ENCODE measurements at regions not wholly inside any gene's neighbourhood (a gene's known extent, or its start where the extent isn't known, plus 50 kb on each side); places are given as distances from the start of the nearest gene placed in this dataset.

GRCh38 chr11:23680488-23681230 is 816.2 kb upstream of the LUZP2 start:
- DNase-seq (ENCODE audit: low read depth) (no peak), FAIRE-seq (no peak)
- no peaks in the 10 kb centered on the region for H3K4me1 Mint-ChIP-seq (ENCODE audit: low read depth, unreplicated experiment)

GRCh38 chr11:23684701-23685100 is 812.2 kb upstream of the LUZP2 start:
- Histone ChIP-seq H3K4me1 (ENCODE audit: insufficient read depth, low read length) (no peaks in the 10 kb centered on the region), H3K4me3 (ENCODE audit: insufficient read depth, low read depth, low read length) (no peak overlapping the region), H2AFZ (ENCODE audit: low read depth, low read length) (no peak overlapping the region), H3K9ac (ENCODE audit: low read length) (no peak overlapping the region), H3K36me3 (ENCODE audit: insufficient read depth, low read length) (no peaks in the 10 kb centered on the region), H3K9me3 (ENCODE audit: insufficient read depth, low read depth, low read length) (no peaks in the 10 kb centered on the region), H3K27ac (ENCODE audit: low read depth, low read length) (no peak overlapping the region), H3K27me3 (ENCODE audit: insufficient read depth, low read length) (no peaks in the 10 kb centered on the region), H3K4me2 (ENCODE audit: low read length) (no peak overlapping the region), H4K20me1 (ENCODE audit: insufficient read depth, low read length) (no peaks in the 10 kb centered on the region), H3K79me2 (ENCODE audit: insufficient read depth, low read length) (no peaks in the 10 kb centered on the region)
- Mint-ChIP-seq H3K4me3 (ENCODE audit: unreplicated experiment) (no peak overlapping the region), H3K27ac (ENCODE audit: unreplicated experiment) (no peak overlapping the region), H3K36me3 (ENCODE audit: low read depth, unreplicated experiment) (no peaks in the 10 kb centered on the region), H3K9me3 (ENCODE audit: unreplicated experiment) (no peaks in the 10 kb centered on the region), H3K4me1 (ENCODE audit: low read depth, unreplicated experiment) (peaks cover 7% of the 10 kb centered on the region), H3K27me3 (ENCODE audit: low read depth, unreplicated experiment) (no peaks in the 10 kb centered on the region)
- FAIRE-seq: no peak
- TF ChIP-seq EZH2 (IDR thresholded peaks at IDR 0.05; ENCODE audit: insufficient read depth, low read length) (no peak), CTCF (IDR thresholded peaks at IDR 0.05; ENCODE audit: insufficient read depth, low read depth, low read length) (no peak)
- no peak for DNase-seq (ENCODE audit: low read depth)

More at GRCh38 chr11:23680488-23681230, 816.2 kb upstream of the LUZP2 start:
- Mint-ChIP-seq H3K36me3 (ENCODE audit: low read depth, unreplicated experiment) (no peaks in the 10 kb centered on the region), H3K9me3 (ENCODE audit: unreplicated experiment) (no peaks in the 10 kb centered on the region), H3K27me3 (ENCODE audit: low read depth, unreplicated experiment) (no peaks in the 10 kb centered on the region), H3K4me3 (ENCODE audit: unreplicated experiment) (no peak overlapping the region), H3K27ac (ENCODE audit: unreplicated experiment) (no peak overlapping the region)
- no peak overlapping the region for H3K4me3 ChIP-seq (ENCODE audit: insufficient read depth, low read depth, low read length)
- H3K9me3 ChIP-seq (ENCODE audit: insufficient read depth, low read depth, low read length): no peaks in the 10 kb centered on the region
- no peak for TF ChIP-seq CTCF (IDR thresholded peaks at IDR 0.05; ENCODE audit: insufficient read depth, low read depth, low read length)
- H2AFZ ChIP-seq (ENCODE audit: low read depth, low read length): no peak overlapping the region
- H3K79me2 ChIP-seq (ENCODE audit: insufficient read depth, low read length): no peaks in the 10 kb centered on the region
- H3K27ac ChIP-seq (ENCODE audit: low read depth, low read length): no peak overlapping the region
- no peaks in the 10 kb centered on the region for H3K27me3 ChIP-seq (ENCODE audit: insufficient read depth, low read length)
- no peak overlapping the region for H3K4me2 ChIP-seq (ENCODE audit: low read length)
- H4K20me1 ChIP-seq (ENCODE audit: insufficient read depth, low read length): no peaks in the 10 kb centered on the region
- no peaks in the 10 kb centered on the region for H3K4me1 ChIP-seq (ENCODE audit: insufficient read depth, low read length)
- no peak overlapping the region for H3K9ac ChIP-seq (ENCODE audit: low read length)
- H3K36me3 ChIP-seq (ENCODE audit: insufficient read depth, low read length): no peaks in the 10 kb centered on the region

GRCh38 chr11:23687991-23688390 is 808.9 kb upstream of the LUZP2 start:
- Mint-ChIP-seq H3K36me3 (ENCODE audit: low read depth, unreplicated experiment) (no peaks in the 10 kb centered on the region), H3K27me3 (ENCODE audit: low read depth, unreplicated experiment) (no peaks in the 10 kb centered on the region), H3K4me3 (ENCODE audit: unreplicated experiment) (no peak overlapping the region), H3K27ac (ENCODE audit: unreplicated experiment) (no peak overlapping the region), H3K9me3 (ENCODE audit: unreplicated experiment) (no peaks in the 10 kb centered on the region), H3K4me1 (ENCODE audit: low read depth, unreplicated experiment) (peaks cover 7% of the 10 kb centered on the region)
- no peak overlapping the region for H3K9ac ChIP-seq (ENCODE audit: low read length)
- no peak overlapping the region for H2AFZ ChIP-seq (ENCODE audit: low read depth, low read length)
- no peaks in the 10 kb centered on the region for H3K79me2 ChIP-seq (ENCODE audit: insufficient read depth, low read length)
- no peak overlapping the region for H3K4me3 ChIP-seq (ENCODE audit: insufficient read depth, low read depth, low read length)
- H3K27ac ChIP-seq (ENCODE audit: low read depth, low read length): no peak overlapping the region
- no peaks in the 10 kb centered on the region for H3K9me3 ChIP-seq (ENCODE audit: insufficient read depth, low read depth, low read length)
- no peaks in the 10 kb centered on the region for H3K36me3 ChIP-seq (ENCODE audit: insufficient read depth, low read length)
- no peaks in the 10 kb centered on the region for H3K4me1 ChIP-seq (ENCODE audit: insufficient read depth, low read length)
- H4K20me1 ChIP-seq (ENCODE audit: insufficient read depth, low read length): no peaks in the 10 kb centered on the region
- DNase-seq (ENCODE audit: low read depth) (no peak), FAIRE-seq (no peak)
- H3K27me3 ChIP-seq (ENCODE audit: insufficient read depth, low read length): no peaks in the 10 kb centered on the region
- TF ChIP-seq EZH2 (IDR thresholded peaks at IDR 0.05; ENCODE audit: insufficient read depth, low read length): no peak
- H3K4me2 ChIP-seq (ENCODE audit: low read length): no peak overlapping the region
